ENCODE measurements at regions not wholly inside any gene's neighbourhood (a gene's known extent, or its start where the extent isn't known, plus 50 kb on each side); places are given as distances from the start of the nearest gene placed in this dataset.

- H3K79me2 ChIP-seq (ENCODE audit: insufficient read depth, low read length), result no peaks in the 10 kb centered on the region
- H3K36me3 ChIP-seq (ENCODE audit: insufficient read depth, low read length), result no peaks in the 10 kb centered on the region
- no peaks in the 10 kb centered on the region for H3K4me1 ChIP-seq (ENCODE audit: insufficient read depth, low read length)
- no peak overlapping the region for H3K4me3 ChIP-seq (ENCODE audit: insufficient read depth, low read length)
- DNase-seq (ENCODE audit: insufficient read length, low spot score, missing footprints), result no peak
- TF ChIP-seq CTCF (IDR thresholded peaks at IDR 0.05; ENCODE audit: extremely low read depth, low read depth, low read length), result no peak
- no peak overlapping the region for H2AFZ ChIP-seq (ENCODE audit: low read length)
- no peaks in the 10 kb centered on the region for H3K9me3 ChIP-seq (ENCODE audit: low read depth, low read length)
- H3K27me3 ChIP-seq (ENCODE audit: insufficient read depth, low read length), result no peaks in the 10 kb centered on the region
- no peaks in the 10 kb centered on the region for H4K20me1 ChIP-seq (ENCODE audit: insufficient read depth, low read length)
- no peak overlapping the region for H3K4me2 ChIP-seq (ENCODE audit: insufficient read depth, low read length)
- H3K27ac ChIP-seq (ENCODE audit: low read depth, low read length), result no peak overlapping the region
Observed at GRCh38 chr5:88613051-88613450, 269.9 kb downstream of the MEF2C start.

- Histone ChIP-seq H3K27me3 (ENCODE audit: insufficient read depth, low read length) (no peaks in the 10 kb centered on the region), H4K20me1 (ENCODE audit: insufficient read depth, low read length) (no peaks in the 10 kb centered on the region), H3K9me3 (ENCODE audit: low read depth, low read length) (no peaks in the 10 kb centered on the region), H2AFZ (ENCODE audit: low read length) (no peak overlapping the region), H3K36me3 (ENCODE audit: insufficient read depth, low read length) (no peaks in the 10 kb centered on the region), H3K27ac (ENCODE audit: low read depth, low read length) (no peak overlapping the region), H3K4me2 (ENCODE audit: insufficient read depth, low read length) (no peak overlapping the region), H3K4me3 (ENCODE audit: insufficient read depth, low read length) (no peak overlapping the region), H3K79me2 (ENCODE audit: insufficient read depth, low read length) (no peaks in the 10 kb centered on the region), H3K4me1 (ENCODE audit: insufficient read depth, low read length) (no peaks in the 10 kb centered on the region)
- TF ChIP-seq CTCF (IDR thresholded peaks at IDR 0.05; ENCODE audit: extremely low read depth, low read depth, low read length), result no peak
- DNase-seq (ENCODE audit: insufficient read length, low spot score, missing footprints), result no peak
Observed at GRCh38 chr5:88610586-88610985, 272.4 kb downstream of the MEF2C start.

- no peak overlapping the region for H3K27ac ChIP-seq (ENCODE audit: low read depth, low read length)
- no peaks in the 10 kb centered on the region for H3K36me3 ChIP-seq (ENCODE audit: insufficient read depth, low read length)
- H3K9me3 ChIP-seq (ENCODE audit: low read depth, low read length), result no peaks in the 10 kb centered on the region
- no peak overlapping the region for H2AFZ ChIP-seq (ENCODE audit: low read length)
- H3K4me3 ChIP-seq (ENCODE audit: insufficient read depth, low read length), result no peak overlapping the region
- TF ChIP-seq CTCF (IDR thresholded peaks at IDR 0.05; ENCODE audit: extremely low read depth, low read depth, low read length), result no peak
- no peaks in the 10 kb centered on the region for H3K79me2 ChIP-seq (ENCODE audit: insufficient read depth, low read length)
- no peaks in the 10 kb centered on the region for H3K4me1 ChIP-seq (ENCODE audit: insufficient read depth, low read length)
- H4K20me1 ChIP-seq (ENCODE audit: insufficient read depth, low read length), result no peaks in the 10 kb centered on the region
- no peak overlapping the region for H3K4me2 ChIP-seq (ENCODE audit: insufficient read depth, low read length)
- no peak for DNase-seq (ENCODE audit: insufficient read length, low spot score, missing footprints)
- H3K27me3 ChIP-seq (ENCODE audit: insufficient read depth, low read length), result no peaks in the 10 kb centered on the region
Observed at GRCh38 chr5:88607492-88607891, 275.5 kb downstream of the MEF2C start.

- Histone ChIP-seq H3K9me3 (ENCODE audit: low read depth, low read length) (no peaks in the 10 kb centered on the region), H3K27ac (ENCODE audit: low read depth, low read length) (no peak overlapping the region), H3K4me3 (ENCODE audit: insufficient read depth, low read length) (no peak overlapping the region), H3K27me3 (ENCODE audit: insufficient read depth, low read length) (no peaks in the 10 kb centered on the region), H4K20me1 (ENCODE audit: insufficient read depth, low read length) (no peaks in the 10 kb centered on the region), H3K4me2 (ENCODE audit: insufficient read depth, low read length) (no peak overlapping the region), H3K79me2 (ENCODE audit: insufficient read depth, low read length) (no peaks in the 10 kb centered on the region), H2AFZ (ENCODE audit: low read length) (no peak overlapping the region), H3K36me3 (ENCODE audit: insufficient read depth, low read length) (no peaks in the 10 kb centered on the region), H3K4me1 (ENCODE audit: insufficient read depth, low read length) (no peaks in the 10 kb centered on the region)
- no peak for TF ChIP-seq CTCF (IDR thresholded peaks at IDR 0.05; ENCODE audit: extremely low read depth, low read depth, low read length)
- no peak for DNase-seq (ENCODE audit: insufficient read length, low spot score, missing footprints)
Observed at GRCh38 chr5:88606626-88607025, 276.4 kb downstream of the MEF2C start.

Data from osteoblast (primary cell).